Esophagus muscularis mucosa (tissue), 4 donors: ENCODE measurements at regions not wholly inside any gene's neighbourhood (a gene's known extent, or its start where the extent isn't known, plus 50 kb on each side); places are given as distances from the start of the nearest gene placed in this dataset.

Experiments
- DNase-seq: peaks from one replicate; pipeline ENCODE4 v3.0.0-alpha.2; 2017; ENCODE audit errors: extremely low spot score
- H3K27ac ChIP-seq, 4 donors: fragments of 200-600 bp; sonication (generic); replicated peaks in 1 of 4; 1 replicate in 3 of 4; 2 replicates in 1 of 4; pipeline ENCODE4 v1.5.1; 2016 to 2019; ENCODE audit warnings: mild to moderate bottlenecking in 1 of 4
- H3K27me3 ChIP-seq, 4 donors: fragments of 200-600 bp; sonication (generic); one replicate each; pipeline versions ENCODE4 v1.5.1 to v1.6.0; 2016 to 2019
- H3K36me3 ChIP-seq, 4 donors: fragments of 200-600 bp; sonication (generic); one replicate each; pipeline ENCODE4 v1.5.1; 2016 to 2019
- H3K4me1 ChIP-seq, 4 donors: fragments of 200-600 bp; sonication (generic); one replicate each; pipeline ENCODE4 v1.5.1; 2016 to 2019
- H3K4me3 ChIP-seq, 4 donors: fragments of 200-600 bp; sonication (generic); 1 replicate in 2 of 4; 2 replicates in 2 of 4; pipeline ENCODE4 v1.5.1; 2016 to 2019; ENCODE audit warnings: mild to moderate bottlenecking in 4 of 4, moderate library complexity in 1 of 4
- H3K9me3 ChIP-seq, 4 donors: fragments of 200-600 bp; sonication (generic); 1 replicate in 3 of 4; 2 replicates in 1 of 4; pipeline ENCODE4 v1.5.1; 2016 to 2019
- CTCF ChIP-seq, 3 experiments: fragments of 200-600 bp in 2 of 3; fragments of 450-650 bp in 1 of 3; sonication (generic) in 2 of 3; IDR thresholded peaks; one replicate each; pipeline ENCODE4 v1.5.1; 2017 to 2019; ENCODE audit warnings: antibody characterized with exemption in 3 of 3, mild to moderate bottlenecking in 2 of 3, moderate library complexity in 1 of 3
- EP300 ChIP-seq: sonication (generic); formaldehyde crosslinking; IDR thresholded peaks from one replicate; pipeline ENCODE4 v1.6.1; 2017; ENCODE audit warnings: antibody characterized with exemption
- POLR2A ChIP-seq: fragments of 450-650 bp; IDR thresholded peaks from one replicate; pipeline ENCODE4 v1.6.1; 2017; ENCODE audit warnings: antibody characterized with exemption, moderate library complexity, mild to moderate bottlenecking, low read depth
- POLR2AphosphoS5 ChIP-seq, 2 donors: sonication (generic); formaldehyde crosslinking; IDR thresholded peaks; one replicate each; pipeline ENCODE4 v1.6.1; 2017; ENCODE audit warnings: antibody characterized with exemption in 2 of 2
- WGBS: methylation state at CpG from one replicate; pipeline ENCODE4 v1.1.5; 2018; 5-methylcytosine and 5-hydroxymethylcytosine counted together
- intact Hi-C: fragments of 100-400 bp; cut with DNase I; formaldehyde crosslinking; loops from one replicate; pipeline ENCODE4 v1.15.1; 2023

GRCh38 chr5:39948867-39949468, 524.2 kb upstream of the DAB2 start:
- intact Hi-C loops, result loop anchor here (2.0 kb wide), 1 partner anchor 740 kb away; no protein-coding TSS in a partner anchor
- no peaks in the 10 kb centered on the region for H3K36me3 ChIP-seq
- peak; percentile 54 to 65 (median 55) for TF ChIP-seq CTCF (IDR thresholded peaks at IDR 0.05)
- no peak for TF ChIP-seq POLR2AphosphoS5 (IDR thresholded peaks at IDR 0.05)
- H3K4me1 ChIP-seq, result no peaks in the 10 kb centered on the region
- no peak overlapping the region for H3K27ac ChIP-seq
- H3K4me3 ChIP-seq, result no peak overlapping the region
- no peaks in the 10 kb centered on the region for H3K27me3 ChIP-seq
- no peak for DNase-seq
- H3K9me3 ChIP-seq, result peaks cover 0 to 7% (median 6%) of the 10 kb centered on the region in 4 donors
- 46% methylated on average over 2 of the region's 2 CpGs for WGBS

GRCh38 chr5:39948341-39948740, 523.6 kb upstream of the DAB2 start:
- TF ChIP-seq POLR2AphosphoS5 (IDR thresholded peaks at IDR 0.05) (no peak), CTCF (IDR thresholded peaks at IDR 0.05) (no peak), EP300 (no peak), POLR2A (no peak)
- no peaks in the 10 kb centered on the region for H3K36me3 ChIP-seq
- H3K27me3 ChIP-seq, result no peaks in the 10 kb centered on the region
- H3K4me1 ChIP-seq, result no peaks in the 10 kb centered on the region
- no peak overlapping the region for H3K27ac ChIP-seq
- peaks cover 0 to 7% (median 6%) of the 10 kb centered on the region in 4 donors for H3K9me3 ChIP-seq
- no peak overlapping the region for H3K4me3 ChIP-seq
- DNase-seq, result no peak
- WGBS, result 92% methylated on average over 1 of the region's 1 CpG
- intact Hi-C loops, result loop anchor here (2.0 kb wide), 1 partner anchor 740 kb away; no protein-coding TSS in a partner anchor

GRCh38 chr5:39947657-39948056, 522.9 kb upstream of the DAB2 start:
- H3K27ac ChIP-seq, result no peak overlapping the region
- TF ChIP-seq CTCF (IDR thresholded peaks at IDR 0.05), result no peak

GRCh38 chr5:39946356-39947045, 521.7 kb upstream of the DAB2 start:
- no peaks in the 10 kb centered on the region for H3K36me3 ChIP-seq
- no peak overlapping the region for H3K27ac ChIP-seq
- no peak for DNase-seq
- TF ChIP-seq CTCF (IDR thresholded peaks at IDR 0.05) (no peak), POLR2AphosphoS5 (IDR thresholded peaks at IDR 0.05) (no peak), POLR2A (no peak), EP300 (no peak)
- H3K27me3 ChIP-seq, result no peaks in the 10 kb centered on the region
- H3K9me3 ChIP-seq, result peaks cover 0 to 1% (median under 1%) of the 10 kb centered on the region in 4 donors
- intact Hi-C loops, result no loop called here
- no peak overlapping the region for H3K4me3 ChIP-seq
- no peaks in the 10 kb centered on the region for H3K4me1 ChIP-seq
- 79% methylated on average over 2 of the region's 2 CpGs for WGBS

More at GRCh38 chr5:39947657-39948056, 522.9 kb upstream of the DAB2 start:
- Histone ChIP-seq H3K4me1 (no peaks in the 10 kb centered on the region), H3K36me3 (no peaks in the 10 kb centered on the region), H3K4me3 (no peak overlapping the region), H3K27me3 (no peaks in the 10 kb centered on the region), H3K9me3 (peaks cover 0 to 7% (median 6%) of the 10 kb centered on the region in 4 donors)
- no peak for DNase-seq
- intact Hi-C loops, result loop anchor here (2.0 kb wide), 1 partner anchor 741 kb away; no protein-coding TSS in a partner anchor
- WGBS, result 53% methylated on average over 1 of the region's 1 CpG
